A673 (cell line): ENCODE measurements at regions not wholly inside any gene's neighbourhood (a gene's known extent, or its start where the extent isn't known, plus 50 kb on each side); places are given as distances from the start of the nearest gene placed in this dataset.

Source experiments
- BruUV-seq: library from RNA; stranded (reverse); fragments of 400-500 nt; replicated peaks from 2 replicates; lab custom pipeline; 2021; lab: Mats Ljungman, UMichigan
- CTCF ChIA-PET: fragments of 300-600 bp; sonication (Branson Sonifier 250); formaldehyde crosslinking; loops from one replicate; lab custom pipeline; 2022; ENCODE audit warnings: antibody characterized with exemption; lab: Charles Lee
- POLR2A ChIA-PET: fragments of 300-600 bp; sonication (Branson Sonifier 250); formaldehyde crosslinking; loops from one replicate; lab custom pipeline; 2022; ENCODE audit warnings: antibody characterized with exemption; ENCODE audit not compliant: low non-redundant PET; lab: Charles Lee
- DNase-seq: peaks from one replicate; pipeline ENCODE4 v3.0.0-alpha.2; 2015; ENCODE audit warnings: low spot score
- H3K27ac ChIP-seq: fragments of 200-600 bp; sonication (generic); 2 replicates; pipeline ENCODE4 v1.5.1; 2016; ENCODE audit warnings: mixed run types, low read depth, mild to moderate bottlenecking, mixed read lengths, antibody characterized with exemption, low read length; ENCODE audit not compliant: poor library complexity, severe bottlenecking
- H3K27me3 ChIP-seq: fragments of 200-600 bp; sonication (generic); replicated peaks from 2 replicates; pipeline ENCODE4 v1.6.1; 2017; ENCODE audit warnings: mixed run types, low read depth, mild to moderate bottlenecking, mixed read lengths, antibody characterized with exemption, low read length; ENCODE audit not compliant: insufficient read depth, poor library complexity
- H3K36me3 ChIP-seq: fragments of 200-600 bp; sonication (generic); 2 replicates; pipeline ENCODE4 v1.6.1; 2016; ENCODE audit warnings: mixed run types, mild to moderate bottlenecking, mixed read lengths, antibody characterized with exemption, low read length; ENCODE audit not compliant: insufficient read depth, poor library complexity, severe bottlenecking
- H3K4me1 ChIP-seq: fragments of 200-600 bp; sonication (generic); 2 replicates; pipeline ENCODE4 v1.6.1; 2017; ENCODE audit warnings: mixed run types, mild to moderate bottlenecking, mixed read lengths, antibody characterized with exemption, low read length; ENCODE audit not compliant: insufficient read depth, poor library complexity, severe bottlenecking
- H3K4me3 ChIP-seq: fragments of 200-600 bp; sonication (generic); 2 replicates; pipeline ENCODE4 v1.5.1; 2016; ENCODE audit warnings: low read depth, mixed run types, mild to moderate bottlenecking, mixed read lengths, low read length; ENCODE audit not compliant: poor library complexity, severe bottlenecking
- H3K9me3 ChIP-seq: fragments of 200-600 bp; sonication (generic); 2 replicates; pipeline ENCODE4 v1.6.1; 2016; ENCODE audit warnings: mixed run types, low read depth, mild to moderate bottlenecking, mixed read lengths, antibody characterized with exemption, low read length; ENCODE audit not compliant: poor library complexity, severe bottlenecking
- EZH2 ChIP-seq: fragments of 200-600 bp; sonication (generic); IDR thresholded peaks from 2 replicates; pipeline ENCODE4 v1.6.1; 2017; ENCODE audit warnings: borderline replicate concordance, low read depth, mild to moderate bottlenecking, mixed read lengths, antibody characterized with exemption, low read length; ENCODE audit not compliant: poor library complexity, severe bottlenecking
- intact Hi-C: fragments of 100-400 bp; cut with micrococcal nuclease; formaldehyde crosslinking; loops from one replicate; pipeline ENCODE4 v1.10.0; 2022; ENCODE audit not compliant: unreplicated experiment
- TF ChIP-seq, protein P1 (sequence below): fragments of 300-800, 200-600 bp; sonication (generic); conservative IDR thresholded peaks from 2 replicates; pipeline ENCODE4 v1.5.1; 2017; ENCODE audit warnings: low read depth, mild to moderate bottlenecking, antibody characterized with exemption, low read length, moderate library complexity, mixed read lengths

- no peak for TF ChIP-seq EZH2
- Histone ChIP-seq H3K9me3 (no peaks in the 10 kb centered on the region), H3K4me3 (no peak overlapping the region), H3K27ac (no peak overlapping the region), H3K36me3 (no peaks in the 10 kb centered on the region), H3K27me3 (no peaks in the 10 kb centered on the region), H3K4me1 (no peaks in the 10 kb centered on the region)
- BruUV-seq = no TSS peak
- no peak for DNase-seq
- intact Hi-C loops = no loop called here
- ChIA-PET CTCF (interaction anchor here (0.6 kb wide), 1 partner anchor 139 kb away, joined by 6 read pairs; no protein-coding TSS in a partner anchor), POLR2A (no interaction called here)
Observed at GRCh38 chr20:50321797-50322480, 131.3 kb downstream of the CEBPB start.

GRCh38 chr20:50322703-50323131 is 132.1 kb downstream of the CEBPB start:
- Histone ChIP-seq H3K36me3 (no peaks in the 10 kb centered on the region), H3K27me3 (no peaks in the 10 kb centered on the region), H3K27ac (no peak overlapping the region), H3K4me3 (no peak overlapping the region), H3K4me1 (no peaks in the 10 kb centered on the region), H3K9me3 (no peaks in the 10 kb centered on the region)
- POLR2A ChIA-PET = no interaction called here
- intact Hi-C loops = no loop called here
- CTCF ChIA-PET = no interaction called here
- TF ChIP-seq EZH2 = no peak
- TF ChIP-seq, protein P1, sequence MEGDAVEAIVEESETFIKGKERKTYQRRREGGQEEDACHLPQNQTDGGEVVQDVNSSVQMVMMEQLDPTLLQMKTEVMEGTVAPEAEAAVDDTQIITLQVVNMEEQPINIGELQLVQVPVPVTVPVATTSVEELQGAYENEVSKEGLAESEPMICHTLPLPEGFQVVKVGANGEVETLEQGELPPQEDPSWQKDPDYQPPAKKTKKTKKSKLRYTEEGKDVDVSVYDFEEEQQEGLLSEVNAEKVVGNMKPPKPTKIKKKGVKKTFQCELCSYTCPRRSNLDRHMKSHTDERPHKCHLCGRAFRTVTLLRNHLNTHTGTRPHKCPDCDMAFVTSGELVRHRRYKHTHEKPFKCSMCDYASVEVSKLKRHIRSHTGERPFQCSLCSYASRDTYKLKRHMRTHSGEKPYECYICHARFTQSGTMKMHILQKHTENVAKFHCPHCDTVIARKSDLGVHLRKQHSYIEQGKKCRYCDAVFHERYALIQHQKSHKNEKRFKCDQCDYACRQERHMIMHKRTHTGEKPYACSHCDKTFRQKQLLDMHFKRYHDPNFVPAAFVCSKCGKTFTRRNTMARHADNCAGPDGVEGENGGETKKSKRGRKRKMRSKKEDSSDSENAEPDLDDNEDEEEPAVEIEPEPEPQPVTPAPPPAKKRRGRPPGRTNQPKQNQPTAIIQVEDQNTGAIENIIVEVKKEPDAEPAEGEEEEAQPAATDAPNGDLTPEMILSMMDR = no peak
- DNase-seq = no peak
- BruUV-seq = no TSS peak

GRCh38 chr20:50323209-50323608 is 132.6 kb downstream of the CEBPB start:
- BruUV-seq = no TSS peak
- Histone ChIP-seq H3K36me3 (no peaks in the 10 kb centered on the region), H3K4me1 (no peaks in the 10 kb centered on the region), H3K4me3 (no peak overlapping the region), H3K27ac (no peak overlapping the region), H3K27me3 (no peaks in the 10 kb centered on the region), H3K9me3 (no peaks in the 10 kb centered on the region)
- intact Hi-C loops = no loop called here
- DNase-seq = no peak
- ChIA-PET POLR2A (no interaction called here), CTCF (no interaction called here)
- TF ChIP-seq EZH2 = no peak
- TF ChIP-seq, protein P1 = no peak
